ENCODE measurements at regions not wholly inside any gene's neighbourhood (a gene's known extent, or its start where the extent isn't known, plus 50 kb on each side); places are given as distances from the start of the nearest gene placed in this dataset.
"Not testable (repeated sequence)": the region's sequence is repeated elsewhere in the genome, so short reads cannot be mapped to it uniquely, and the experiment has no call there.

GRCh38 chr20:40955826-40956225 is 72.8 kb upstream of the TOP1 start:
- H2AFZ ChIP-seq (ENCODE audit: low read depth, low read length); H3K4me2 ChIP-seq (ENCODE audit: insufficient read depth, low read length); H3K79me2 ChIP-seq (ENCODE audit: control insufficient read depth, insufficient read depth, low read length); DNase-seq (ENCODE audit: low read depth, low spot score); H3K4me3 ChIP-seq (replicated peaks in 1 of 3; ENCODE audit: insufficient read depth in 1 of 3, low read depth in 1 of 3, low read length in 3 of 3); H3K27ac ChIP-seq (ENCODE audit: insufficient read depth, low read depth, low read length); H3K9ac ChIP-seq (replicated peaks; ENCODE audit: extremely low read depth, insufficient read depth, low read length); intact Hi-C loops (cut with micrococcal nuclease); POLR2A ChIA-PET; H4K20me1 ChIP-seq (replicated peaks; ENCODE audit: control insufficient read depth, extremely low read depth, insufficient read depth, low read length); BruUV-seq (replicated peaks); H3K27me3 ChIP-seq (ENCODE audit: control insufficient read depth in 2 of 2, insufficient read depth in 2 of 2, low read length in 2 of 2); FAIRE-seq; H3K4me1 ChIP-seq (ENCODE audit: control insufficient read depth, extremely low read depth, insufficient read depth, low read length); H3K36me3 ChIP-seq (ENCODE audit: control insufficient read depth in 2 of 2, extremely low read depth in 1 of 2, insufficient read depth in 2 of 2, low read length in 2 of 2); H3K9me1 ChIP-seq (replicated peaks; ENCODE audit: control insufficient read depth, extremely low read depth, insufficient read depth, low read length); H3K9me3 ChIP-seq (replicated peaks; ENCODE audit: control insufficient read depth, insufficient read depth, low read length); dilution Hi-C loops (cut with MboI; ENCODE audit: extremely low pct_ligation_motif_present, low sequenced_read_pairs): not testable (repeated sequence)
- CTCF ChIA-PET: interaction anchor here (1.0 kb wide), 1 partner anchor 10 kb away, joined by 4 read pairs; no protein-coding TSS in a partner anchor

- Histone ChIP-seq H3K9ac (replicated peaks; ENCODE audit: extremely low read depth, insufficient read depth, low read length) (no peak overlapping the region), H3K4me2 (ENCODE audit: insufficient read depth, low read length) (no peak overlapping the region), H3K27me3 (ENCODE audit: control insufficient read depth in 2 of 2, insufficient read depth in 2 of 2, low read length in 2 of 2) (no peaks in the 10 kb centered on the region), H4K20me1 (replicated peaks; ENCODE audit: control insufficient read depth, extremely low read depth, insufficient read depth, low read length) (no peaks in the 10 kb centered on the region), H3K9me3 (replicated peaks; ENCODE audit: control insufficient read depth, insufficient read depth, low read length) (no peaks in the 10 kb centered on the region), H2AFZ (ENCODE audit: low read depth, low read length) (no peak overlapping the region), H3K4me1 (ENCODE audit: control insufficient read depth, extremely low read depth, insufficient read depth, low read length) (no peaks in the 10 kb centered on the region), H3K79me2 (ENCODE audit: control insufficient read depth, insufficient read depth, low read length) (no peaks in the 10 kb centered on the region), H3K4me3 (replicated peaks in 1 of 3; ENCODE audit: insufficient read depth in 1 of 3, low read depth in 1 of 3, low read length in 3 of 3) (no peak overlapping the region), H3K9me1 (replicated peaks; ENCODE audit: control insufficient read depth, extremely low read depth, insufficient read depth, low read length) (no peaks in the 10 kb centered on the region), H3K36me3 (ENCODE audit: control insufficient read depth in 2 of 2, extremely low read depth in 1 of 2, insufficient read depth in 2 of 2, low read length in 2 of 2) (no peaks in the 10 kb centered on the region), H3K27ac (ENCODE audit: insufficient read depth, low read depth, low read length) (no peak overlapping the region)
- DNase-seq (ENCODE audit: low read depth, low spot score) (no peak), FAIRE-seq (no peak)
- ChIA-PET CTCF (interaction anchor here (1.0 kb wide), 1 partner anchor 11 kb away, joined by 4 read pairs; no protein-coding TSS in a partner anchor), POLR2A (no interaction called here)
- dilution Hi-C loops (cut with MboI; ENCODE audit: extremely low pct_ligation_motif_present, low sequenced_read_pairs) (no loop called here), intact Hi-C loops (cut with micrococcal nuclease) (no loop called here)
- TF ChIP-seq GATA2 (IDR thresholded peaks at IDR 0.05; ENCODE audit: insufficient read depth, insufficient read length, low read depth, low read length): no peak
- no peak for TF ChIP-seq FOS (IDR thresholded peaks at IDR 0.05; ENCODE audit: borderline replicate concordance, insufficient read depth, low read length)
- no peak for TF ChIP-seq JUN (IDR thresholded peaks at IDR 0.05; ENCODE audit: borderline replicate concordance, insufficient read depth, insufficient read length, low read depth)
- no peak for TF ChIP-seq EZH2 (IDR thresholded peaks at IDR 0.05; ENCODE audit: borderline replicate concordance, low read depth, low read length, severe bottlenecking)
- TF ChIP-seq MYC (IDR thresholded peaks at IDR 0.05; ENCODE audit: low read depth, low read length): no peak
- TF ChIP-seq POLR2AphosphoS5 (IDR thresholded peaks at IDR 0.05; ENCODE audit: insufficient read depth, low read depth, low read length): no peak
- no TSS peak for BruUV-seq (replicated peaks)
Observed at GRCh38 chr20:40956542-40957264, 71.9 kb upstream of the TOP1 start.
